CD4-positive, alpha-beta T cell (primary cell): ENCODE measurements at regions not wholly inside any gene's neighbourhood (a gene's known extent, or its start where the extent isn't known, plus 50 kb on each side); places are given as distances from the start of the nearest gene placed in this dataset.

Source experiments
- ATAC-seq: fragments of 200-7000 bp; cut with Tn5 transposase; one replicate; pipeline ENCODE4 v1.10.0; 2022; ENCODE audit warnings: mild to moderate bottlenecking; ENCODE audit not compliant: poor library complexity
- CTCF ChIA-PET: fragments of 350-600 bp; sonication (Branson Sonifier 250); formaldehyde crosslinking; loops from one replicate; lab custom pipeline; 2021; ENCODE audit warnings: antibody characterized with exemption, inconsistent platforms; lab: Charles Lee
- POLR2A ChIA-PET: fragments of 350-600 bp; sonication (Branson Sonifier 250); formaldehyde crosslinking; loops from one replicate; lab custom pipeline; 2021; ENCODE audit warnings: antibody characterized with exemption, inconsistent platforms; lab: Charles Lee
- DNase-seq, 14 experiments: peaks; one replicate each; pipeline ENCODE4 v3.0.0-alpha.2; 2013 to 2020; ENCODE audit warnings: mixed read lengths in 2 of 14
- H3K27ac ChIP-seq, 2 donors: one replicate each; pipeline versions ENCODE4 v1.5.1 to v1.7.0; 2013; ENCODE audit warnings: low read length in 2 of 2, low read depth in 1 of 2, mild to moderate bottlenecking in 1 of 2
- H3K27me3 ChIP-seq, 2 experiments: 1 replicate in 1 of 2; 2 replicates in 1 of 2; pipeline versions ENCODE4 v1.6.1 to v1.7.0; 2013; ENCODE audit warnings: low read length in 2 of 2, control low read depth in 1 of 2, mild to moderate bottlenecking in 1 of 2, moderate library complexity in 1 of 2; ENCODE audit not compliant: insufficient read depth in 2 of 2, control insufficient read depth in 1 of 2
- H3K36me3 ChIP-seq: one replicate; pipeline ENCODE4 v1.6.1; 2013; ENCODE audit warnings: low read length, control low read depth; ENCODE audit not compliant: insufficient read depth
- H3K4me1 ChIP-seq: one replicate; pipeline ENCODE4 v1.6.1; 2013; ENCODE audit warnings: low read length, control low read depth; ENCODE audit not compliant: insufficient read depth
- H3K4me3 ChIP-seq: one replicate; pipeline ENCODE4 v1.5.1; 2013; ENCODE audit warnings: mild to moderate bottlenecking, low read length, moderate library complexity
- H3K9me3 ChIP-seq, 2 experiments: 1 replicate in 1 of 2; 2 replicates in 1 of 2; pipeline versions ENCODE4 v1.6.1 to v1.7.0; 2013; ENCODE audit warnings: low read length in 2 of 2, mild to moderate bottlenecking in 2 of 2, control low read depth in 1 of 2, moderate library complexity in 1 of 2; ENCODE audit not compliant: control insufficient read depth in 1 of 2, insufficient read depth in 1 of 2
- H3K27ac Mint-ChIP-seq: one replicate; pipeline ENCODE4 v1.8.0; 2020; ENCODE audit warnings: mixed read lengths
- H3K27me3 Mint-ChIP-seq: one replicate; pipeline ENCODE4 v1.8.0; 2021; ENCODE audit warnings: mixed read lengths
- H3K36me3 Mint-ChIP-seq: one replicate; pipeline ENCODE4 v1.8.0; 2021; ENCODE audit warnings: low read depth, mixed read lengths
- H3K4me1 Mint-ChIP-seq: one replicate; pipeline ENCODE4 v1.8.0; 2021; ENCODE audit warnings: low read depth, mixed read lengths
- H3K4me3 Mint-ChIP-seq: one replicate; pipeline ENCODE4 v1.8.0; 2020; ENCODE audit warnings: mild to moderate bottlenecking, mixed read lengths
- H3K9me3 Mint-ChIP-seq: one replicate; pipeline ENCODE4 v1.8.0; 2020; ENCODE audit warnings: mixed read lengths
- CTCF ChIP-seq: fragments of 200-600 bp; IDR thresholded peaks from one replicate; pipeline ENCODE4 v1.8.0; 2022; ENCODE audit warnings: antibody characterized with exemption, mild to moderate bottlenecking
- intact Hi-C, 2 experiments: fragments of 100-400 bp; cut with DNase I in 1 of 2; cut with micrococcal nuclease in 1 of 2; formaldehyde crosslinking; loops; one replicate each; pipeline versions ENCODE4 v1.15.1 to v1.9.0; 2023 to 2025; cut with DNase I, micrococcal nuclease

- DNase-seq (no peak), ATAC-seq (no peak)
- no peaks in the 10 kb centered on the region for H3K36me3 Mint-ChIP-seq
- H3K27me3 Mint-ChIP-seq: peaks cover 4% of the 10 kb centered on the region
- no peak for TF ChIP-seq CTCF
- H3K9me3 Mint-ChIP-seq: peaks cover 2% of the 10 kb centered on the region
- Histone ChIP-seq H3K4me3 (no peak overlapping the region), H3K27ac (no peak overlapping the region), H3K27me3 (no peaks in the 10 kb centered on the region), H3K9me3 (no peaks in the 10 kb centered on the region), H3K36me3 (no peaks in the 10 kb centered on the region), H3K4me1 (no peaks in the 10 kb centered on the region)
- H3K4me3 Mint-ChIP-seq: no peak overlapping the region
- intact Hi-C loops: no loop called here
- ChIA-PET POLR2A (no interaction called here), CTCF (no interaction called here)
- no peak overlapping the region for H3K27ac Mint-ChIP-seq
- H3K4me1 Mint-ChIP-seq: no peaks in the 10 kb centered on the region
Measured at GRCh38 chr10:4488904-4489303, 337.1 kb upstream of the AKR1E2 start.

GRCh38 chr10:4485636-4486035 lies 340.4 kb upstream of the AKR1E2 start:
- no peak for DNase-seq
- ChIA-PET POLR2A (no interaction called here), CTCF (no interaction called here)
- H3K27ac Mint-ChIP-seq: no peak overlapping the region
- intact Hi-C loops: no loop called here
- ATAC-seq: no peak
- Histone ChIP-seq H3K27ac (no peak overlapping the region), H3K4me3 (no peak overlapping the region), H3K36me3 (no peaks in the 10 kb centered on the region), H3K4me1 (no peaks in the 10 kb centered on the region), H3K9me3 (no peaks in the 10 kb centered on the region), H3K27me3 (no peaks in the 10 kb centered on the region)
- H3K27me3 Mint-ChIP-seq: peaks cover 4% of the 10 kb centered on the region
- H3K36me3 Mint-ChIP-seq: no peaks in the 10 kb centered on the region
- H3K4me3 Mint-ChIP-seq: no peak overlapping the region
- no peak for TF ChIP-seq CTCF
- H3K4me1 Mint-ChIP-seq: no peaks in the 10 kb centered on the region
- no peaks in the 10 kb centered on the region for H3K9me3 Mint-ChIP-seq

GRCh38 chr10:4483811-4484210 lies 342.2 kb upstream of the AKR1E2 start:
- Histone ChIP-seq H3K36me3 (no peaks in the 10 kb centered on the region), H3K27ac (no peak overlapping the region), H3K27me3 (no peaks in the 10 kb centered on the region), H3K9me3 (no peaks in the 10 kb centered on the region), H3K4me1 (no peaks in the 10 kb centered on the region), H3K4me3 (no peak overlapping the region)
- no peaks in the 10 kb centered on the region for H3K9me3 Mint-ChIP-seq
- CTCF ChIA-PET: no interaction called here
- no peak for TF ChIP-seq CTCF
- H3K27me3 Mint-ChIP-seq: no peaks in the 10 kb centered on the region
- intact Hi-C loops: no loop called here
- DNase-seq (no peak), ATAC-seq (no peak)
- H3K4me3 Mint-ChIP-seq: no peak overlapping the region
- no peaks in the 10 kb centered on the region for H3K4me1 Mint-ChIP-seq
- no peak overlapping the region for H3K27ac Mint-ChIP-seq
- no peaks in the 10 kb centered on the region for H3K36me3 Mint-ChIP-seq
- POLR2A ChIA-PET: no interaction called here
